ENCODE measurements at regions not wholly inside any gene's neighbourhood (a gene's known extent, or its start where the extent isn't known, plus 50 kb on each side); places are given as distances from the start of the nearest gene placed in this dataset.
A peak's percentile ranks its signal among the peaks of the same experiment; 100 is the strongest.

- TF ChIP-seq CTCF (IDR thresholded peaks at IDR 0.05) (no peak), POLR2AphosphoS5 (IDR thresholded peaks at IDR 0.05) (peak in 1 of 2 donors; percentile 33)
Measured at GRCh38 chr1:9449110-9449627, 90.1 kb upstream of the SLC25A33 start.

Data from esophagus muscularis mucosa (tissue), 3 donors.